Mucosa of descending colon (tissue), 3 donors: ENCODE measurements at regions not wholly inside any gene's neighbourhood (a gene's known extent, or its start where the extent isn't known, plus 50 kb on each side); places are given as distances from the start of the nearest gene placed in this dataset.

Experiments
- ATAC-seq: fragments of 200-7000 bp; cut with Tn5 transposase; one replicate; pipeline ENCODE4 v1.9.1; 2020; ENCODE audit warnings: mild to moderate bottlenecking, moderate library complexity
- DNase-seq, 3 donors: peaks; one replicate each; pipeline ENCODE4 v3.0.0-alpha.2; 2020
- H3K36me3 ChIP-seq: fragments of 200-600 bp; one replicate; pipeline ENCODE4 v1.8.0; 2021; ENCODE audit warnings: low read depth, mild to moderate bottlenecking
- H3K4me1 ChIP-seq: fragments of 200-600 bp; one replicate; pipeline ENCODE4 v1.8.0; 2021; ENCODE audit warnings: low read depth, mild to moderate bottlenecking
- H3K4me3 ChIP-seq: fragments of 200-600 bp; one replicate; pipeline ENCODE4 v1.8.0; 2021; ENCODE audit warnings: mild to moderate bottlenecking
- H3K9me3 ChIP-seq: fragments of 200-600 bp; one replicate; pipeline ENCODE4 v1.8.0; 2021; ENCODE audit warnings: mild to moderate bottlenecking
- CTCF ChIP-seq: fragments of 200-600 bp; IDR thresholded peaks from one replicate; pipeline ENCODE4 v1.8.0; 2022; ENCODE audit warnings: antibody characterized with exemption, mild to moderate bottlenecking
- intact Hi-C, 2 donors: fragments of 100-400 bp; cut with DNase I in 1 of 2; cut with micrococcal nuclease in 1 of 2; formaldehyde crosslinking; loops; one replicate each; pipeline versions ENCODE4 v1.11.0 to v1.11.1; 2022; cut with DNase I, micrococcal nuclease
- donor health status: DM: no; HTN: no; CAD: no; lungs with moderate emphysema.
- donor health status: DM: no; HTN: no; CAD: no.
- donor health status: DM: no; HTN: yes; CAD: no.

- ATAC-seq (no peak), DNase-seq (no peak)
- Histone ChIP-seq H3K9me3 (no peaks in the 10 kb centered on the region), H3K4me1 (no peaks in the 10 kb centered on the region), H3K36me3 (no peaks in the 10 kb centered on the region), H3K4me3 (no peak overlapping the region)
- intact Hi-C loops = no loop called here
- TF ChIP-seq CTCF = no peak
Observed at GRCh38 chr13:107563099-107563925, 652.0 kb downstream of the LIG4 start.

- DNase-seq = no peak
- intact Hi-C loops = no loop called here
- no peak for TF ChIP-seq CTCF
- no peak overlapping the region for H3K4me3 ChIP-seq
- H3K9me3 ChIP-seq = no peaks in the 10 kb centered on the region
- H3K36me3 ChIP-seq = no peaks in the 10 kb centered on the region
- ATAC-seq = no peak
- no peaks in the 10 kb centered on the region for H3K4me1 ChIP-seq
Observed at GRCh38 chr13:107562203-107562602, 653.1 kb downstream of the LIG4 start.

- H3K36me3 ChIP-seq = no peaks in the 10 kb centered on the region
- no peaks in the 10 kb centered on the region for H3K9me3 ChIP-seq
- no peak overlapping the region for H3K4me3 ChIP-seq
- no peak for DNase-seq
- TF ChIP-seq CTCF = no peak
- no peak for ATAC-seq
- intact Hi-C loops = no loop called here
- no peaks in the 10 kb centered on the region for H3K4me1 ChIP-seq
Observed at GRCh38 chr13:107554460-107554859, 660.9 kb downstream of the LIG4 start.

- ATAC-seq = no peak
- no peaks in the 10 kb centered on the region for H3K36me3 ChIP-seq
- DNase-seq = no peak
- no peaks in the 10 kb centered on the region for H3K4me1 ChIP-seq
- no peak for TF ChIP-seq CTCF
- no peaks in the 10 kb centered on the region for H3K9me3 ChIP-seq
- H3K4me3 ChIP-seq = no peak overlapping the region
- intact Hi-C loops = no loop called here
Observed at GRCh38 chr13:107553838-107554237, 661.5 kb downstream of the LIG4 start.

GRCh38 chr13:107551521-107551920 lies 663.8 kb downstream of the LIG4 start:
- H3K9me3 ChIP-seq = no peaks in the 10 kb centered on the region
- no peaks in the 10 kb centered on the region for H3K36me3 ChIP-seq
- H3K4me3 ChIP-seq = no peak overlapping the region
- intact Hi-C loops = no loop called here
- no peak for TF ChIP-seq CTCF
- DNase-seq = no peak
- ATAC-seq = no peak
- no peaks in the 10 kb centered on the region for H3K4me1 ChIP-seq

- intact Hi-C loops = no loop called here
- Histone ChIP-seq H3K4me3 (no peak overlapping the region), H3K4me1 (no peaks in the 10 kb centered on the region), H3K9me3 (no peaks in the 10 kb centered on the region), H3K36me3 (no peaks in the 10 kb centered on the region)
- TF ChIP-seq CTCF = no peak
- DNase-seq (no peak), ATAC-seq (no peak)
Observed at GRCh38 chr13:107548338-107548737, 667.0 kb downstream of the LIG4 start.
